HFF-Myc (cell line): ENCODE measurements at regions not wholly inside any gene's neighbourhood (a gene's known extent, or its start where the extent isn't known, plus 50 kb on each side); places are given as distances from the start of the nearest gene placed in this dataset.
A peak's percentile ranks its signal among the peaks of the same experiment; 100 is the strongest.

Source experiments
- DNase-seq: peaks from one replicate; pipeline ENCODE4 v3.0.0-alpha.2; 2011; ENCODE audit warnings: low read depth; ENCODE audit errors: extremely low read depth
- H3K4me3 ChIP-seq: replicated peaks from 2 replicates; pipeline ENCODE4 v1.5.1; 2011; ENCODE audit warnings: low read depth, mild to moderate bottlenecking, control low read depth, low read length
- TF ChIP-seq, protein P1 (sequence below): IDR thresholded peaks from 2 replicates; pipeline ENCODE4 v1.5.1; 2012; ENCODE audit warnings: mild to moderate bottlenecking, low read depth, low read length, control low read depth; ENCODE audit errors: missing control alignments

DNA sequence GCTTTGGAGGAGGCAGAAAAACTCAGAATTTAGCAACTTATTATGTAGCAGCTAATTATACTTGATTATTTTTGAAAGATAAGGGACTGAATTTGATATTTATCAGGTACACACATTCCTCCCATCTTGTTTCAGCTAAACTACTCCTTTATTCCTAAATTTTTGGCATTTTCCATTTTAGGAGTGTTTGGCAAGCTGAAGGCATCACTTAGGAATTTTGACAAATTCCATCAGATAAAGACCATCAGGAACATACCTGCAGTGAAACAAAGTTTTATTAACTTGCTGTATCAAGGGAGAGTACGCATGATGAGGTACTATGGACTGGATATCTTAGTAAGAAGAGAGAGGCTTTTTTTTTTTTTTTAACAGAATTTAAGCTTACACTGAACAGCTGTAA is 1092.2 kb downstream of the PLA2G4A start:
- no peak for DNase-seq
- TF ChIP-seq, protein P1, sequence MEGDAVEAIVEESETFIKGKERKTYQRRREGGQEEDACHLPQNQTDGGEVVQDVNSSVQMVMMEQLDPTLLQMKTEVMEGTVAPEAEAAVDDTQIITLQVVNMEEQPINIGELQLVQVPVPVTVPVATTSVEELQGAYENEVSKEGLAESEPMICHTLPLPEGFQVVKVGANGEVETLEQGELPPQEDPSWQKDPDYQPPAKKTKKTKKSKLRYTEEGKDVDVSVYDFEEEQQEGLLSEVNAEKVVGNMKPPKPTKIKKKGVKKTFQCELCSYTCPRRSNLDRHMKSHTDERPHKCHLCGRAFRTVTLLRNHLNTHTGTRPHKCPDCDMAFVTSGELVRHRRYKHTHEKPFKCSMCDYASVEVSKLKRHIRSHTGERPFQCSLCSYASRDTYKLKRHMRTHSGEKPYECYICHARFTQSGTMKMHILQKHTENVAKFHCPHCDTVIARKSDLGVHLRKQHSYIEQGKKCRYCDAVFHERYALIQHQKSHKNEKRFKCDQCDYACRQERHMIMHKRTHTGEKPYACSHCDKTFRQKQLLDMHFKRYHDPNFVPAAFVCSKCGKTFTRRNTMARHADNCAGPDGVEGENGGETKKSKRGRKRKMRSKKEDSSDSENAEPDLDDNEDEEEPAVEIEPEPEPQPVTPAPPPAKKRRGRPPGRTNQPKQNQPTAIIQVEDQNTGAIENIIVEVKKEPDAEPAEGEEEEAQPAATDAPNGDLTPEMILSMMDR = no peak
- no peak overlapping the region for H3K4me3 ChIP-seq

DNA sequence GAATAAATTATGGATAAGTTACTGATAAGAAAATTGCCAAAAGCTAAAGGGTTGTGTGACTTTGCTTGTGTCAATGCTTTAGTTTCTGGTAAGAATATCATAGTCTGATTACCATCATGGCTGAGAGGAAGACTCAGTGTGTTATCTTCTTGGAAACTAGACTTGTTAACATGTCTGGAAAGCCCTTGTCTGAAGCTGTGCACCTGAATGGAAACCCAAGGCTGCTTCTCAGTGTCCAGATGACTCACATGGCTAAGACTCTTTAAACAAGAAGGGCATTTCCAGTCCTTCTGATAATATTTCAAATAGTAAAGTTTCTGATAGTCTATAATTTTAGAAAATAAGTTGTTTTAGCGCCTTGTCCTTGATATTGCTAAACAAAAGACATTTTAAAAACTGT is 1092.7 kb downstream of the PLA2G4A start:
- TF ChIP-seq, protein P1 = no peak
- DNase-seq = no peak
- H3K4me3 ChIP-seq = no peak overlapping the region

DNA sequence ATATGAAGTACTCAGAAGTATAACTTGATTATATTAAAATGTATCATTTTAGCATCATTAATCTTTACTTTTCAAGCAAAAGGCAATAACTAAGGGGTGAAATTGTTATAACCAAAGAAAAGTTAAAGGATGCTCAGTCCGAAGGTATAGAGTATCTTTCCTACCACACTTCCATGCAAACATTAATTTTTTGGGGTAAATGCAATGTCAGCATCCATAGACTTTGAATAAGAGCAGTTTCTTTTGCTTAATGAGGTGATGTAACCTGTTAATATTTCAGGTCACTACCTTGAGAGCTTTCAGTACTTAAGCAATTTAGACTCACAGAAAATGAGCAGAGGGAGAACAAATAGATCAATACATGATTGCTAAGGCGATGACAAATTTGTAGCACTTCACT is 1093.5 kb downstream of the PLA2G4A start:
- TF ChIP-seq, protein P1 = no peak

DNA sequence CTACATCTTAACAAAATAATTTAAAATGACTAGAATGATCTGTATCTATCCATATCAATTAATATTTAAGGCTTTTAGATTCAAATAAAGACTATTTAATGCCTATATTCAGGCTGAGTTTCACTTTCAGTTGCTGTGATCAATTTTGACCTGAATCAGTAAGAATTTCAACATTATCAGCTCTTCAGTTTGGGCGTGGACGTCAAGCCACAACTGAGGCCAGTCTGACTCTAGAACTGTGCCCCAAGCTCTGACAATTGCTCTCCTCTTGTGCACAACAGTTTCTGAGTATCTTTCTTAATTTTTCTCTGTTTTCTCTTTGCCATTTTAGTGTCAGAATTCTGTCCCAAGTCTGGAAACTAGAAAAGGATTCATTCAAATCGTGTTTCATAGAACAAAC is 1095.5 kb downstream of the PLA2G4A start:
- no peak for DNase-seq
- TF ChIP-seq, protein P1 = no peak
- no peak overlapping the region for H3K4me3 ChIP-seq

More for the DNA sequence above, 1093.5 kb downstream of the PLA2G4A start:
- no peak for DNase-seq
- H3K4me3 ChIP-seq = no peak overlapping the region

DNA sequence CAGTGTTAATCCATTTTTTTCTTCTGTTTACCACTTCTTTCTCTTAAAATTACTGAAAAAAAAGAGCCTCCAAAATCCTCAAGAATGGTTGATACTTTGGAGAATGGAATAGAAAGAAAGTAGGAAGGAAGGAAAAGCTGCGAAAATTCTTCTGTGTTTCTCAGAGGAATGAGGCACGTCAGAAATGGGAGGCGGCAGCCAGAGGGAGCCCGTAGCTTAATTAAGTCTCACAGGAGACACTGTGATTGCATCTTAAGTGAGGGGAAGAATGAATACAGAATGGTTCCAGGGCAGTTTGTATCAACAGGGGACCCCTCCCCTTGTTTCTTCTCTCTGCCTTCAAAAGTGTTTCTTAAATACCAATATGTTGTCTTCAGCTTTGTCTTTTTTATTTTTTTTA is 1099.5 kb downstream of the PLA2G4A start:
- DNase-seq = no peak
- no peak overlapping the region for H3K4me3 ChIP-seq
- TF ChIP-seq, protein P1 = peak; percentile 15

DNA sequence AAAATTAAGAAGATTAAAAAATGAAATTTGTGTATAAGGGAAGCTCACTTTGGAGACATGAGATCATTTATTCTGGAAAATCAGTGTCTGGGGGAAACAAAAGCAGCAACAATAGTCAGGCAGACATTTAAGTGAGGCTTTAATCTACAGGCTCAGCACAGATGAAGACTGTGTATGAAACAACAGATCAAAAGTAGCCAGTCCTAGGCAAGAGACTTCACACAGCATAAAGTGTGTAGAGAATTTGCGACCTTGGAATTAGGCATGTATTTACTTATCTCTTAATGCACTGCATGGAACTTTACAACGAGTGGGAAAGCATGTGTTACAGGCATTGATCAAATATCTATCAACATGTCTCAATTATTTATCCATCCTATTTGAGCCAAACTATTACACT is 1099.9 kb downstream of the PLA2G4A start:
- TF ChIP-seq, protein P1 = no peak
- no peak overlapping the region for H3K4me3 ChIP-seq
- DNase-seq = no peak

DNA sequence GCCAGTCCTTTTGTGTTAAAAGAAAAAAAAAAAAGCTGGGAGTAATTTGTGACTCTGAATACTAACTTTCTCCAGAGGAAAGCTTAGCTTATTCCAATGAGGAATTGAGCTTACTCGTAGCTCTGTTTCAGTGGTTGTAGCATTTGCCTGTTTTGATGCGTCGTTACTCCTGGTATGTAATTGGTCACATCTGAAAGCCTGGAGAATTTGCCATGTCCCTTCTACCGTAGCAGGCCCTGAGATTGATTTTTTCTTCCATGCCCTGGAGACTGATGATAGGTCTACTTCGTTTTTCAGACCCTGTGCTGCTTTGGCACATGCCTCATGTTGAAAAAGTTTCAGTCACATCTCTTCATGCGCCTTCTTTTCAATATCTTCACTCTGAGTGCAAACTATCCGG is 1103.0 kb downstream of the PLA2G4A start:
- DNase-seq = no peak
- TF ChIP-seq, protein P1 = no peak
- no peak overlapping the region for H3K4me3 ChIP-seq
